GM18861 (cell line): ENCODE measurements at regions not wholly inside any gene's neighbourhood (a gene's known extent, or its start where the extent isn't known, plus 50 kb on each side); places are given as distances from the start of the nearest gene placed in this dataset.

Source experiments
- ATAC-seq: cut with Tn5 transposase; IDR thresholded peaks from one replicate; pipeline ENCODE4 v1.9.1; 2021; ENCODE audit not compliant: unreplicated experiment

- ATAC-seq, result no peak
Measured at GRCh38 chr18:10207682-10208345, 246.6 kb upstream of the APCDD1 start.

- ATAC-seq, result no peak
Measured at GRCh38 chr18:10209302-10209701, 245.1 kb upstream of the APCDD1 start.

GRCh38 chr18:10210057-10210633, 244.3 kb upstream of the APCDD1 start:
- no peak for ATAC-seq

- ATAC-seq, result peak; percentile 97
Measured at GRCh38 chr18:10213526-10213925, 240.9 kb upstream of the APCDD1 start.

GRCh38 chr18:10215446-10215845, 239.0 kb upstream of the APCDD1 start:
- no peak for ATAC-seq

- ATAC-seq, result no peak
Measured at GRCh38 chr18:10216791-10217190, 237.6 kb upstream of the APCDD1 start.

- no peak for ATAC-seq
Measured at GRCh38 chr18:10217211-10217610, 237.2 kb upstream of the APCDD1 start.

GRCh38 chr18:10225300-10225699, 229.1 kb upstream of the APCDD1 start:
- no peak for ATAC-seq

GRCh38 chr18:10226971-10227370, 227.5 kb upstream of the APCDD1 start:
- ATAC-seq, result no peak

GRCh38 chr18:10228326-10228725, 226.1 kb upstream of the APCDD1 start:
- no peak for ATAC-seq

GRCh38 chr18:10229458-10229857, 225.0 kb upstream of the APCDD1 start:
- no peak for ATAC-seq

- no peak for ATAC-seq
Measured at GRCh38 chr18:10230072-10230471, 224.4 kb upstream of the APCDD1 start.

- ATAC-seq, result no peak
Measured at GRCh38 chr18:10231220-10231619, 223.2 kb upstream of the APCDD1 start.

GRCh38 chr18:10232062-10232461, 222.4 kb upstream of the APCDD1 start:
- ATAC-seq, result no peak

- no peak for ATAC-seq
Measured at GRCh38 chr18:10233082-10233875, 221.2 kb upstream of the APCDD1 start.

GRCh38 chr18:10234281-10234680, 220.2 kb upstream of the APCDD1 start:
- ATAC-seq, result no peak

GRCh38 chr18:10234912-10235660, 219.3 kb upstream of the APCDD1 start:
- ATAC-seq, result no peak

GRCh38 chr18:10235661-10235952, 218.8 kb upstream of the APCDD1 start:
- no peak for ATAC-seq

GRCh38 chr18:10239103-10239502, 215.3 kb upstream of the APCDD1 start:
- ATAC-seq, result no peak

- ATAC-seq, result no peak
Measured at GRCh38 chr18:10239991-10240634, 214.3 kb upstream of the APCDD1 start.

- ATAC-seq, result no peak
Measured at GRCh38 chr18:10240973-10241372, 213.5 kb upstream of the APCDD1 start.
